HUDEP-2 (cell line): ENCODE measurements at regions not wholly inside any gene's neighbourhood (a gene's known extent, or its start where the extent isn't known, plus 50 kb on each side); places are given as distances from the start of the nearest gene placed in this dataset.

Source experiments
- DNase-seq, 76 experiments: peaks; one replicate each; lab custom pipeline; 2025; ENCODE audit not compliant: unreplicated experiment in 76 of 76; lab: John Stamatoyannopoulos, UW

DNA sequence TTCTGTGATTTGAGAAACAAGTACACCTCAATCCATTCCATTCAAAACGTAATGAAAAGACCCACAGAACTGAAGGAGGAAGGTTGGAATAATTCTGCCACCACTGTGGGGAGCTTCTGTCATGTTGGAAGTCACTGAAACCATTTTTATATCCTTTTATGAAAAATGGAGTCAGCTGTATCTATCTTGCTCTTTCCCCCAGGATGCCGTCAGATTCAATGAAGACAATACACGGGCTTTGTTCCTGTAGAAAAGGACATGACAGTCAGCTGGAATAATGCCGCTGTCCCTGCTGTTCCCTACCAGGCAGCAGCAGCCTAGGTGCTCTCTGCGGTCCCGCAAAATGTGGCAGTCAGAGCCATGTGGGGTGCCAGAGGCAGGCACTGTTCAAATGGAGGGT lies 52.5 kb upstream of the APCDD1 start:
- no peak for DNase-seq

DNA sequence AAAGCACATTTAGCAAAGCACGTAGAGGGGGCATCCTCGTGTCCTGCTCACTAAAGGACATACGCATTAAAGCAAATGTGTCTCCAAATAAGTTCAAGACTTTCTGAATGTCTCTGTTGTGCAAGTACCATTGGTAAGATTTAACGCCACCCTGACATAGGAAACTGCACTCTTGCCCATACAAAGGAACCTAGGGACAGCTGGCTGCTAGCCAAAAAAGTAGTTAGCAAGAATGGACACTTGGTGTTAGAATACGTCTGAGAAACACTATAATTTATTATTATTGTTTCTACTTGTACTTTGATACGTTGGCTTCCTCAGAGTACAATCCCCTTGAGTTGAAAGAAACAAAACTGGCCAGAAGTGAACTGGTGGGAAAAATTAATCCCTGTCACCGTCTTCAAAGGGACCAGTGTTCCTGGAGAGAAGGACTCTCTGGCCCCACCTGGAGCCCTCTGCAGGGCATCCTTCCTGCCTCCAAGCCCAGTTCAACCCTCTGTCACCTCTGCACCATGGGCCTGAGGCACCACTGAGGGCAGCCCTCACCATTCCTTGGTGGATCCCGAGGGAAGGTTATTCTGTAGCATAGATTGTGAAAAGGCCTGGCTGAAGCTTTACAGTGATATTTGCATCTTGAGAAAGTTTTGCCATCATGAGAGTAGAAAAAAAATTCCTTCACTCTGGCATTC lies 51.4 kb upstream of the APCDD1 start:
- DNase-seq = no peak

DNA sequence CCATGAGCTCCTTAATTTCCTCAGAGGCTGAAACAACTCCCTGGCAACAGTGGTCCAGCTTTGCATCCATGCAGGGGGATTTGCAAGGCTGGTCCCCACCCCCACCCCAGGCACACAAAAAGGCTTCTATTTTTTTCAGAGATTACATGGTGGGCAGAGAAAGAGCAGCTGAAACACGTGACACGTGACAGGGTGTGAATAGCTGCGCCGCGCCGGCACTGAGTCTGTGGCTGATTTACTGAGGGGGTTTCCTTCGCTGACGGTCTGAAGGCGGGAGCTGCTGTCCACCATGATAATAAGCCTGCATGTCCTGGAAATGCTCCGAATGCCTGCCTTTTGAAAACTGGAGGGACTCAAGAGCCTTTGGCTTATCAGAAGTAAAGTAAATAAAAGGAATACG lies 50.7 kb upstream of the APCDD1 start:
- no peak for DNase-seq

DNA sequence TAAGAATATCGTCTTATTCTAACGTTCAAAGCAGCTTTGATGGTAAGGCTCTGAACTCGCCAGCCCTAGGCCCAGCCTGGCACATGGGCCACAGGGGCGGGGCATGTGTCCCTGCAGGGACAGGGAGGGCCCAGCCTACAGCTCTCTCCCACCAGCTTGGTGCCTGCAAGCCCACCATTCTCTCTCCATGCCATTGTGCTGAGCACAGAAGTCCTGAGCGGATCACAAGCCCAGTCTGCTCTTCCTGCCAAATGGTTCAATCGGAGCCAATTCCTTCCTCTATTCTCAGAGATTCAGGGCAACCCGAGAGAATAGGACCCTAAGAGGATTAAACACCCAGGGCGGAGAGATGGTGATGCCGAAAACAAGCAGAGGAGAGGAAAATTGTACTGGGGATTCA lies 50.3 kb upstream of the APCDD1 start:
- DNase-seq = no peak
